Activated CD4-positive, alpha-beta T cell treated with anti-CD3 and anti-CD28 coated beads for 4 hours (primary cell): ENCODE measurements at regions not wholly inside any gene's neighbourhood (a gene's known extent, or its start where the extent isn't known, plus 50 kb on each side); places are given as distances from the start of the nearest gene placed in this dataset.
"Not testable (repeated sequence)": the region's sequence is repeated elsewhere in the genome, so short reads cannot be mapped to it uniquely, and the experiment has no call there.

Experiments
- DNase-seq, 2 donors: peaks; one replicate each; pipeline ENCODE4 v3.0.0-alpha.2; 2020

GRCh38 chr22:22346401-22347107, 102.0 kb downstream of the VPREB1 start:
- no peak for DNase-seq

GRCh38 chr22:22348127-22348814, 103.7 kb downstream of the VPREB1 start:
- DNase-seq = no peak

GRCh38 chr22:22348815-22349454, 104.3 kb downstream of the VPREB1 start:
- no peak for DNase-seq

- no peak for DNase-seq
Observed at GRCh38 chr22:22349455-22349836, 104.9 kb downstream of the VPREB1 start.

GRCh38 chr22:22351366-22351765, 106.8 kb downstream of the VPREB1 start:
- no peak for DNase-seq

GRCh38 chr22:22352371-22352999, 107.9 kb downstream of the VPREB1 start:
- DNase-seq = no peak

- DNase-seq = no peak
Observed at GRCh38 chr22:22355096-22355834, 110.7 kb downstream of the VPREB1 start.

GRCh38 chr22:22357024-22357883, 112.7 kb downstream of the VPREB1 start:
- peak; percentile 60 to 74 for DNase-seq

GRCh38 chr22:22358152-22358551, 113.6 kb downstream of the VPREB1 start:
- DNase-seq = no peak

GRCh38 chr22:22358686-22359085, 114.1 kb downstream of the VPREB1 start:
- DNase-seq = no peak

- no peak for DNase-seq
Observed at GRCh38 chr22:22359465-22359864, 114.9 kb downstream of the VPREB1 start.

- DNase-seq = no peak
Observed at GRCh38 chr22:22360014-22360413, 115.4 kb downstream of the VPREB1 start.

GRCh38 chr22:22362311-22362710, 117.7 kb downstream of the VPREB1 start:
- DNase-seq = no peak

- no peak for DNase-seq
Observed at GRCh38 chr22:22362936-22363335, 118.3 kb downstream of the VPREB1 start.

GRCh38 chr22:22364207-22364606, 119.6 kb downstream of the VPREB1 start:
- no peak for DNase-seq

- DNase-seq = no peak
Observed at GRCh38 chr22:22366537-22366936, 122.0 kb downstream of the VPREB1 start.

- no peak for DNase-seq
Observed at GRCh38 chr22:22368516-22368915, 123.9 kb downstream of the VPREB1 start.

- not testable (repeated sequence) for DNase-seq
Observed at GRCh38 chr22:22369219-22369963, 124.8 kb downstream of the VPREB1 start.

- no peak for DNase-seq
Observed at GRCh38 chr22:22369964-22370270, 125.3 kb downstream of the VPREB1 start.

- DNase-seq = no peak
Observed at GRCh38 chr22:22371031-22371541, 126.5 kb downstream of the VPREB1 start.

- DNase-seq = no peak
Observed at GRCh38 chr22:22372086-22372485, 127.5 kb downstream of the VPREB1 start.
